ENCODE measurements at regions not wholly inside any gene's neighbourhood (a gene's known extent, or its start where the extent isn't known, plus 50 kb on each side); places are given as distances from the start of the nearest gene placed in this dataset.

GRCh38 chr18:67232991-67233390, 283.5 kb downstream of the DSEL start:
- DNase-seq (ENCODE audit: low read depth): no peak

GRCh38 chr18:67232406-67232805, 284.1 kb downstream of the DSEL start:
- peak; percentile 78 for DNase-seq (ENCODE audit: low read depth)

GRCh38 chr18:67222887-67223286, 293.6 kb downstream of the DSEL start:
- no peak for DNase-seq (ENCODE audit: low read depth)

- DNase-seq (ENCODE audit: low read depth): no peak
Observed at GRCh38 chr18:67219821-67220220, 296.7 kb downstream of the DSEL start.

- DNase-seq (ENCODE audit: low read depth): no peak
Observed at GRCh38 chr18:67218556-67218955, 298.0 kb downstream of the DSEL start.

GRCh38 chr18:67217551-67218166, 298.9 kb downstream of the DSEL start:
- DNase-seq (ENCODE audit: low read depth): peak; percentile 43

GRCh38 chr18:67216846-67217245, 299.7 kb downstream of the DSEL start:
- DNase-seq (ENCODE audit: low read depth): no peak

GRCh38 chr18:67215686-67216085, 300.8 kb downstream of the DSEL start:
- DNase-seq (ENCODE audit: low read depth): no peak

GRCh38 chr18:67211646-67212045, 304.9 kb downstream of the DSEL start:
- no peak for DNase-seq (ENCODE audit: low read depth)

- DNase-seq (ENCODE audit: low read depth): no peak
Observed at GRCh38 chr18:67200665-67201064, 315.9 kb downstream of the DSEL start.

- DNase-seq (ENCODE audit: low read depth): peak; percentile 36
Observed at GRCh38 chr18:67199993-67200617, 316.4 kb downstream of the DSEL start.

- DNase-seq (ENCODE audit: low read depth): no peak
Observed at GRCh38 chr18:67194886-67195285, 321.6 kb downstream of the DSEL start.

- no peak for DNase-seq (ENCODE audit: low read depth)
Observed at GRCh38 chr18:67192535-67192934, 324.0 kb downstream of the DSEL start.

- no peak for DNase-seq (ENCODE audit: low read depth)
Observed at GRCh38 chr18:67183398-67183797, 333.1 kb downstream of the DSEL start.

- DNase-seq (ENCODE audit: low read depth): no peak
Observed at GRCh38 chr18:67179726-67180125, 336.8 kb downstream of the DSEL start.

GRCh38 chr18:67159662-67160061, 356.9 kb downstream of the DSEL start:
- no peak for DNase-seq (ENCODE audit: low read depth)

- DNase-seq (ENCODE audit: low read depth): no peak
Observed at GRCh38 chr18:67154979-67155378, 361.5 kb downstream of the DSEL start.

GRCh38 chr18:67151366-67151765, 365.2 kb downstream of the DSEL start:
- DNase-seq (ENCODE audit: low read depth): no peak

GRCh38 chr18:67145586-67146292, 370.8 kb downstream of the DSEL start:
- no peak for DNase-seq (ENCODE audit: low read depth)

GRCh38 chr18:67144329-67144728, 372.2 kb downstream of the DSEL start:
- DNase-seq (ENCODE audit: low read depth): no peak

GRCh38 chr18:67143028-67143427, 373.5 kb downstream of the DSEL start:
- DNase-seq (ENCODE audit: low read depth): no peak

- DNase-seq (ENCODE audit: low read depth): no peak
Observed at GRCh38 chr18:67142604-67143003, 373.9 kb downstream of the DSEL start.

GRCh38 chr18:67140495-67140894, 376.0 kb downstream of the DSEL start:
- no peak for DNase-seq (ENCODE audit: low read depth)

All from non-pigmented ciliary epithelial cell (primary cell).